ENCODE measurements at regions not wholly inside any gene's neighbourhood (a gene's known extent, or its start where the extent isn't known, plus 50 kb on each side); places are given as distances from the start of the nearest gene placed in this dataset.

DNA sequence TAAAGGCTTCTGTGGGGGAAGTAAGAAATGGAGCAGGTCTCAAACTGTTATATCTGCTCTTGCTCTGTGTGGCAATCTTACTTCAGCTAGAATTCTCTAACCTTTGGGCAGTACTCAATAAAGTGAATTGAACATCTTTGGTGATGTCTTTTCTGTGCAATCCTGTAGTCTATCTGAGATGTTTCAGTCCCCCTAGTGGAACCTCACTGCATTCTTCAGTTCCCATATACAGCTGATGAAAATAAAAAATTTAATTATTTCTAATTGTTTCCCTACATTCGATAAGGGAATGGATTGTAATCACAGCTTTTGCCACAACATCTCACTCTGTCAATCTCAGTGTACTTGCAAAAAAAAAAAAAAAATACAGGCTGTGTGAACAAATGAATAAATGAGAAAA is 522.6 kb downstream of the DNAJB9 start:
- intact Hi-C loops (cut with DNase I; ENCODE audit: low total_unique reads) = no loop called here
- H3K4me3 ChIP-seq = no peak overlapping the region
- H3K4me1 ChIP-seq = no peaks in the 10 kb centered on the region
- H3K9me3 ChIP-seq = no peaks in the 10 kb centered on the region
- DNase-seq = no peak
- TF ChIP-seq, protein P1, sequence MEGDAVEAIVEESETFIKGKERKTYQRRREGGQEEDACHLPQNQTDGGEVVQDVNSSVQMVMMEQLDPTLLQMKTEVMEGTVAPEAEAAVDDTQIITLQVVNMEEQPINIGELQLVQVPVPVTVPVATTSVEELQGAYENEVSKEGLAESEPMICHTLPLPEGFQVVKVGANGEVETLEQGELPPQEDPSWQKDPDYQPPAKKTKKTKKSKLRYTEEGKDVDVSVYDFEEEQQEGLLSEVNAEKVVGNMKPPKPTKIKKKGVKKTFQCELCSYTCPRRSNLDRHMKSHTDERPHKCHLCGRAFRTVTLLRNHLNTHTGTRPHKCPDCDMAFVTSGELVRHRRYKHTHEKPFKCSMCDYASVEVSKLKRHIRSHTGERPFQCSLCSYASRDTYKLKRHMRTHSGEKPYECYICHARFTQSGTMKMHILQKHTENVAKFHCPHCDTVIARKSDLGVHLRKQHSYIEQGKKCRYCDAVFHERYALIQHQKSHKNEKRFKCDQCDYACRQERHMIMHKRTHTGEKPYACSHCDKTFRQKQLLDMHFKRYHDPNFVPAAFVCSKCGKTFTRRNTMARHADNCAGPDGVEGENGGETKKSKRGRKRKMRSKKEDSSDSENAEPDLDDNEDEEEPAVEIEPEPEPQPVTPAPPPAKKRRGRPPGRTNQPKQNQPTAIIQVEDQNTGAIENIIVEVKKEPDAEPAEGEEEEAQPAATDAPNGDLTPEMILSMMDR (IDR thresholded peaks at IDR 0.05) = no peak
- no peak for TF ChIP-seq POLR2A (IDR thresholded peaks at IDR 0.05)
- no peaks in the 10 kb centered on the region for H3K27me3 ChIP-seq
- H3K36me3 ChIP-seq = no peaks in the 10 kb centered on the region
- no peak overlapping the region for H3K27ac ChIP-seq

DNA sequence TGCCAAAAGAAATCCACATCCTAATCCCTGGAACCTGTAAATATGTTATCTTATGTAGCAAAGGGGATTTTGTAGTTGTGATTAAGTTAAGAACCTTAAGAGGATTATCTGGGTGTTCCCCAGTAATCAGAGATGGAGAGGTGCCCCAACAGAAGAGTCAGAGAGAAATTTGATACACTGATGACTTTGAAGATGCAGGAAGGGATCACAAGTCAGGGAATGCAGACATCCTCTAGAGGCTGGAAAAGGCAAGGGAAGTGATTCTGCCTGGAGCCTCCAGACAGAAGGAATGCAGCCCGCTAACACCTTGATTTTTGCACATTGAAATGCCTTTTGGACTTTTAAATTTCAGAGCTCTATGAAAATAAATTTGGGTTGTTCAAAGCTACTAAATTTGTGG is 531.7 kb downstream of the DNAJB9 start:
- no peaks in the 10 kb centered on the region for H3K4me1 ChIP-seq
- intact Hi-C loops (cut with DNase I; ENCODE audit: low total_unique reads) = no loop called here
- TF ChIP-seq, protein P1 (IDR thresholded peaks at IDR 0.05) = no peak
- TF ChIP-seq POLR2A (IDR thresholded peaks at IDR 0.05) = no peak
- no peaks in the 10 kb centered on the region for H3K27me3 ChIP-seq
- H3K4me3 ChIP-seq = no peak overlapping the region
- no peak overlapping the region for H3K27ac ChIP-seq
- H3K9me3 ChIP-seq = no peaks in the 10 kb centered on the region
- no peaks in the 10 kb centered on the region for H3K36me3 ChIP-seq
- DNase-seq = no peak

DNA sequence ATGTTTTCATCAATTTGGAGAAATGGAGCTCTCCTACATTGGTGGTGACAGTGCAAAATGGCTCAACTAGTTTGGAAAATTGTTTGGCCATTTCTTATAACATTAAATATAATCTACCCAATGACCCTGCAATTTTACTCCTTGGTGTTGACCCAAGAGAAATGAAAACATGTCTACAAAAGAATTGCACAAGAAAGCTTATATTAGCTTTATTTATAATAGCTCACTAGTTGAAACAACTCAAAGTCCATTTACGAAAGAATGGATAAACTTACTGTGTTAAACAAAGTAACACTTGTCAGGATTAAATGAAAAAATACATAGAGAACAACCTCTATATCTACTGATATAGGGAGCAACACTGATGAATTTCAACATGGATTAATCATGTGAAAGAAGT is 539.9 kb downstream of the DNAJB9 start:
- H3K4me1 ChIP-seq = no peaks in the 10 kb centered on the region
- H3K9me3 ChIP-seq = no peaks in the 10 kb centered on the region
- no peak overlapping the region for H3K4me3 ChIP-seq
- no peaks in the 10 kb centered on the region for H3K27me3 ChIP-seq
- DNase-seq = no peak
- TF ChIP-seq POLR2A (IDR thresholded peaks at IDR 0.05) = no peak
- H3K36me3 ChIP-seq = no peaks in the 10 kb centered on the region
- no peak overlapping the region for H3K27ac ChIP-seq
- intact Hi-C loops (cut with DNase I; ENCODE audit: low total_unique reads) = no loop called here

DNA sequence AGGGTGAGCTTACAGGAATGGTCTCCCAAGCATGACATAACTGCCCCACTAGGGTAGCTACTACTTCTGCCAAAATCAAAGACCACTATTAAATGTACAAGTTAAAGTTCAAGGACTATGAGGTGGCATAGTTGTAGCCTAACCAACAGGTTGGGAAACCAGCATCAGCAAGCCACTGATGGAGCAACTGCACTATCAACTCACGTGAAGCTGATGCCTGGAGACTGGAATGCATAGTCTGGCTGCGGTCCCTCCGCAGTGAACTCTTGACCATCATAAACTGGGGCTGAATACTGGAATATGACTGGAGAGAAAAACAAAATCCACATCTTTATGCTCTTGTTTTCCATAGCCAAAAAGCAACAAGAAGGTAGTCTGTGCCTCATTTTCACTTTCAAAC is 541.4 kb downstream of the DNAJB9 start:
- no peak overlapping the region for H3K27ac ChIP-seq
- H3K4me1 ChIP-seq = no peaks in the 10 kb centered on the region
- H3K27me3 ChIP-seq = no peaks in the 10 kb centered on the region
- no peaks in the 10 kb centered on the region for H3K9me3 ChIP-seq
- H3K36me3 ChIP-seq = no peaks in the 10 kb centered on the region
- DNase-seq = no peak
- TF ChIP-seq, protein P1 (IDR thresholded peaks at IDR 0.05) = no peak
- TF ChIP-seq POLR2A (IDR thresholded peaks at IDR 0.05) = no peak
- intact Hi-C loops (cut with DNase I; ENCODE audit: low total_unique reads) = no loop called here
- no peak overlapping the region for H3K4me3 ChIP-seq

DNA sequence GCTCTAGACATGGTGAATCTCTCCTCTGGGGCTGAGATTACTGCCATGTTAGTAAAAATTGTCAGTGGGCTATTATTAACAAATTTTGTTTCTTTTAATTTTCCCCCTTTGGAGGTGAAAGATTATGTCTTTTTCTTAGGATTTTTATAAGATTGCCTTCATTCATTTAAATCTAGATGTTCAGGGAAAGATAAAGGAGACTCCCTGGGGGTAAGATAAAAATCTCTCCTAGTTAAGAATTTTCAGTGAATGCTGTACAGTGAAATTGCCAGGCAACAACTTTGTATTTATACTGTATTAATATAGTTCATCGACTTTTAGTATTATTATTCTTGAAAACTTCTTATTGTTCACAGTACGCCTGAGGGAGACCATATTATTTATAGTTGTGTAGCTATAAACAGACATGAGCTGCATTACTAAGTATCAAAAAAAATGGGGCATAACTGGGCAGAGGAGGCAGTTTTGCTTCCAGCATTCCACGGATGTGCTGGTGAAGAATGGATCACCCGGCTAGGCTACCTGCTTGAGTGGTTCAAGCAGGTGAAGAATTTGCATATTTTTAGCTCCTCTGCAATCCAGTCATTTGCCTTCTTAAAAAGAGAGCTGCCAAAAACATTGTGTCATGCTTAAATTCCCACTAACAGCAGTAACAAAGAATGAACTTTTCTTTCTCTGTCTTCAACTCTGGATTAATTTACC is 552.1 kb downstream of the DNAJB9 start:
- Histone ChIP-seq H3K4me3 (no peak overlapping the region), H3K27ac (no peak overlapping the region), H3K27me3 (peaks cover 0 to 4% of the 10 kb centered on the region in 2 donors), H3K9me3 (no peaks in the 10 kb centered on the region), H3K4me1 (no peaks in the 10 kb centered on the region), H3K36me3 (no peaks in the 10 kb centered on the region)
- no peak for TF ChIP-seq POLR2A (IDR thresholded peaks at IDR 0.05)
- TF ChIP-seq, protein P1 (IDR thresholded peaks at IDR 0.05) = no peak
- intact Hi-C loops (cut with DNase I; ENCODE audit: low total_unique reads) = no loop called here
- DNase-seq = no peak

DNA sequence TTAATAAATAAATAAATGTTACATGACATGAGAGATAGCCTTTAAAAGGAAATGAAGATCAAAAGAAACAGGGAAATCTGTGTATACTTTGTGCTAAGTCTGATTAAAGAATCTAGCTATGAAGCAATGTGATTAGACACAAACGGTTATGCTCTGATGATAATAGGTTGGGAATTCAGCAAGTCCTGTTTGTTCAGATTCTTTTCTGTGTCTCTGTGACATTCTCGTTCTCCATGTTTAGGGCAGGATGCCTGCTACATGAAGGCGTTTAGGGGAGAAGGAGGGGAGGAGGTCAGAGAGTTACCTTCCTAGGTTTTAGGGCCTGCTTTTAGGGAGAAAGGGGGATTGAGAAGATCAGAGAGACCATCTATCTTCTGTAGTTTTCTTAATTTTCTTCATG is 555.3 kb downstream of the DNAJB9 start:
- Histone ChIP-seq H3K27me3 (peaks cover 0 to 4% of the 10 kb centered on the region in 2 donors), H3K4me1 (no peaks in the 10 kb centered on the region), H3K9me3 (no peaks in the 10 kb centered on the region), H3K36me3 (no peaks in the 10 kb centered on the region), H3K4me3 (no peak overlapping the region), H3K27ac (no peak overlapping the region)
- intact Hi-C loops (cut with DNase I; ENCODE audit: low total_unique reads) = no loop called here
- no peak for TF ChIP-seq POLR2A (IDR thresholded peaks at IDR 0.05)
- TF ChIP-seq, protein P1 (IDR thresholded peaks at IDR 0.05) = no peak
- DNase-seq = no peak

Measured in uterus (tissue), 3 donors.